T1000 (cell line): ENCODE measurements at regions not wholly inside any gene's neighbourhood (a gene's known extent, or its start where the extent isn't known, plus 50 kb on each side); places are given as distances from the start of the nearest gene placed in this dataset.

ENCODE experiments used
- DNase-seq: peaks from one replicate; lab custom pipeline; 2025; ENCODE audit warnings: mixed read lengths; lab: John Stamatoyannopoulos, UW

GRCh38 chr15:26477044-26477443 lies 295.8 kb downstream of the GABRB3 start:
- DNase-seq = no peak

GRCh38 chr15:26475554-26475953 lies 297.3 kb downstream of the GABRB3 start:
- DNase-seq = no peak

GRCh38 chr15:26472661-26473060 lies 300.2 kb downstream of the GABRB3 start:
- no peak for DNase-seq

DNA sequence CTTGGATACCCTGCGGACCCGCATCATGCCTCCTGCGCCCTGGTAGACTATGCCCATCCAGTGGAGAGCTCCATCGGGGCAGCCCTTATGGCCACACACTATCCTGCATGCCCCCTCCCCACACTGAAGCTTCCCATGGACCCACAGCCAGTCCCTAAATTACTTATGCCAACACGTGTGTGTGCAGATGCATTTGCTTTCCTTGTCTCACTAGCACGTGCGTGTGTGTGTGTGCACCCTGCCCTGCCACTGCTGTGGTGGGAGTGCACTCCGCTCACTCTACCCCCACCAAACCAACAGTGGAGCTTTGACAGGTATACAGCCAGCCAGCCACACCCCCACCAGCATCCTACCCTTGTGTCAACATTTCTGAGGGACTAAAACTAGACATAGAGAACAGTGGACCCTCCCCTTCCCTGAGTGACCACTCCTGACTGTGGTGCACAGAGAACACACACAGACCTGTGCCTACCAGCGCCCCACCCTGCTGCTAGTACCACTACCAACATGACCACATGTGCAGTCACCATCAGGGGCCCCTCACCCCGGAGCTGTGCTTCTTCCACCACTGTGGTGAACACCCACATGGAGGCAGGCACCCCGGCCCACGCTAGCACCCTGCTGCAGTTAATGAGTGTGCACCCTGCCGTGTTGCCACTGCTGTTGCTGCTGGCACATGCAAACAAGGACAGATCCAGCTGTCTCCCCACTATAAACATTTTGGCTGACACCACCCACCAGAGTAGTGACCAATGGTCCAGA lies 310.8 kb downstream of the GABRB3 start:
- no peak for DNase-seq

DNA sequence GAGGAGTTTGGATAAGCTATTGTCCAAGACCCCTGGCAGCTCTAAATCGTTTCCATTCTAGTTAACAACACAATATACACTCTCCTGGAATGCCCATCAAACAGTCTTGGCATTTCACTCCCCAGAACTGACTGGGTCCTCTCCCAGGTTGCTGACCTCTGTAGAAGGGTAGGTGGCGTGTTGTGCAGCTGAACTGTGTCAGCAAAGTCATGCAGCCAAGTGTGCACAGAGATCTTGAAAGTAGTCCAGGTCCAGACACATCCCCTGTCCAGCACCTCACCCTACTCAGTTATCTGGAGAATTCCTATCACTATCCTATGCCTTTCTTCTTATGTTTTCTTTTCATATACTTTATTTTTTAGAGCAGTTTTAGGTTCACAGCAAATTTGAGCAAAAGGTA lies 312.7 kb downstream of the GABRB3 start:
- no peak for DNase-seq

DNA sequence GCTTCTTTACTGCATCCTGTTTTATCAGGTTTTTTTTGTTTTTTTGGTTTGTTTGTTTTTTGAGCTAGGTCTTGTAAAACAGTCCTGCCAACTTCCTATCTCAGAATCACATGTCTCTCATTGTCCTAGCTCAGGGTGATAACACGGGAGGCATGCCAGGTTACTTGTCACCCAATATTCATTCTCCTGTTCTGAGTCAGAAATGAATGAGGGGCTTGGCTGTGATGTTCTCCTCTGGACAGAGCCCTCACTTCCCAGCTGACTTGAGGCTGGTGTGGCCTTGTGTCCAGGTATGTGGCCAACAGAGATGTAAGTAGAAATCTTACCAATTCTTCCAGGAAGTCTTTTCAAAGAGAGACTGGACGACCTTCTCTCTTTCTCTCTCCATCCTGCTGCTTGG lies 317.0 kb downstream of the GABRB3 start:
- DNase-seq = no peak

GRCh38 chr15:26453914-26454313 lies 319.0 kb downstream of the GABRB3 start:
- no peak for DNase-seq

- no peak for DNase-seq
Measured at GRCh38 chr15:26451995-26452394, 320.9 kb downstream of the GABRB3 start.

DNA sequence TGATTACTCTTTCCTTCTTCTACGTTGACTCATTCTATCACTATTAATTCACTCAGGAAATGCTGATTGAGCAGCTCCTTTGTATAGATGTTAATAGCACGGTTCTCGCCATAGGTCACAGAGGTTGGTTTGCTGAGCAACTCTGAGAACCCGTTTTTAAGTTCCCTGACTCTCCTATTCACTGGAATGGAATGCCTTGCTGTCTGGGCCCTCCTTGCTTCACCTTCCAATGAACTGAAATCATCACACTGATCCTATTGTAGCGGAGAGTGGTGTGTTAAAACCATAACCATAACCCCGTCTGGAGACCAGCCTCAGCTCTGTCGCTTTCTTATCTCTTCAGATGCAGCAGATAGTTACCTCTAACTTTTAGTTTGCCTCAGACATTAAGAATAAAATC lies 323.6 kb downstream of the GABRB3 start:
- DNase-seq = no peak

DNA sequence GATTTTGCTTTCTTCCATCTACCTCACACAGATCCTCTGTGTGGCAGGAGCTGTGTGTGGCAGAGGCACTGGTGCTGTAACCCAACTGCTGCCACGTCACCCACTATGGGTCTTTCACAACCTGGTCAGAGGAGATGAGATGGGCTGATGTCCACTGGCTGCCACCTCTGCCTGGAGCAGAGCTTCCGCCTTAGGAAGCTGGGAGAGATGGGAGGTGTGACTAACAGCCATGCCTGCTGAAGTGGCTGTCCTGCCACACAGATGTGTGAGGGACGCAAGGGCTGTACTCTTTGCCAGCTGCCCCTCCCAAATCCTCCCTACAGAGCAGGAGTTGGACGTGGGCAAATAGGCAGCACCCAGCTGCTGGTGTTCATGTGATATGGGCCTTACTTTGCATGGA lies 329.5 kb downstream of the GABRB3 start:
- no peak for DNase-seq

DNA sequence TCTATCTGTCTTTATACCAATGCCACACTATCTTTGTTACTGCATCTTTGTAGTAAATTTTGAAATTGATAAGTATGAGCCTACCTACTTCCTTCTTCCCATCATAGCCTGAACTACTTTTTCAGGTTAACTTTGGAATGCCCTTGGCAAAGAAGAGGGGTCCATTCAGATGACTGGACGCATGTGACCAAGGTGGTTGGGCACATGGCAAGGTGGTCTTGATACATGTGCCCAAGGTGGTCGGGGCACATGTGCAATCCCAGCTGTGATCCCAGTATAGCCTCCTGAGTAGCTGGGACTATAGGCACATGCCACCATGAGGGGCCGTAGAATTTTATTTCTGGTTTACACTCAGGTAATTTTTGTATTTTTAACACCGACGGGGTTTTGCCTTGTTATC lies 330.2 kb downstream of the GABRB3 start:
- no peak for DNase-seq

DNA sequence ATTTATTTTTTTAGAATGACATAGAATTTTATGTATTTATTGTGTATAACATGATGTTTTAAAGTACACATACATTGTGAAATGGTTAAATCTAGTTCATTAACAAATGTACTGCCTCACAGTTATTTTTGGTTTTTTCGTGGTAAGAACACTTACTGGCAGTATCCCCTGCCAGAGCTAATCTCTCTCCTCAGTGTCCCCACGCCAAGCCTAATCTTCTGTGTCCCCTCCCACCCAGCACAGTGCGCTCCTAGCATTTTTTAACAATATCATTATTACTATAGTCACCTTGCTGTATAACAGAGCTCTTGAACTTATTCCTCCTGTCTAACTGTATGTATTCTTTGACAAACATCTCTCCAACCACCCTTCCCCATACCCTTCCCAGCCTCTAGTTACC lies 333.2 kb downstream of the GABRB3 start:
- no peak for DNase-seq

- DNase-seq = no peak
Measured at GRCh38 chr15:26438718-26439117, 334.1 kb downstream of the GABRB3 start.

GRCh38 chr15:26438316-26438715 lies 334.6 kb downstream of the GABRB3 start:
- no peak for DNase-seq

DNA sequence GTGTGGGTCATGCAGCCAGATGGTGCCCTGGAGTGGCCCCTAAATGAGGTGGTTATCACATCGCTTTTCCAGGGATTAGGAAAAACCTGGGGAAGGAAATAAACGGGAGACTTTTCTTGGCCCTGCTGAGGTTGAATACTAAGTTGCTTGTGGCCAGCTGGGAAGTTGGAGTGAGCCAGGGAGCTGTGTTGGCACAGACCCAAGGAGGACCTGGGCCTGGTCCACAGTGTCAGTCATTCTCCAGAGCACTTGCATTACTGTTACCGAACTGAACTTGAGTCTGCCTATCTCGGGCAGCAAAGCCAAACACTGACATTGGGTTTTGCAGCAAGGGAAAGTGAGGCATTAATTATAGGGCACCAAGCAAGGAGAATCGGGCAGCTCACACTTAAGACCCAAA lies 339.0 kb downstream of the GABRB3 start:
- DNase-seq = no peak

GRCh38 chr15:26433060-26433459 lies 339.8 kb downstream of the GABRB3 start:
- no peak for DNase-seq

- DNase-seq = no peak
Measured at GRCh38 chr15:26421065-26421464, 351.8 kb downstream of the GABRB3 start.

GRCh38 chr15:26395624-26396023 lies 377.2 kb downstream of the GABRB3 start:
- no peak for DNase-seq

- DNase-seq = no peak
Measured at GRCh38 chr15:26394801-26395200, 378.1 kb downstream of the GABRB3 start.

DNA sequence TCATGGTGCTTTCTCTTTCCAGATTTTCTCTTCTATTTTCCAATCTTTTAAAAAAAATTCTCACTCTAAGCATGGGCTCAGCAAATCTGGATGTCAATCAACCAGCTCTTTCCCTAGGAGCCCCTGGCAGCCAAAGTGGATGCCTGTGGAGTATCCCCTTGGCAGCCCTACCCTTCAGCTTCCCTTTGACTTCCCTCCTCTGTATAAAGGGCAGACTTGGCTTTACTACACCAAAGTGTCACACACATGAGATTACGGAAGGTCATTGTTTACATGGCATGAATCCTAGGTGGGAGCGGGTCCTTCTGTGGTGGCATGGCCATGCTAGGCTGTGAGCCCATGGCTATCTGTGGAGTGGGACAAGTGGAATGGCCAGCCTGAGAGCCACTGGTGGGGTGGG lies 379.9 kb downstream of the GABRB3 start:
- no peak for DNase-seq

- DNase-seq = no peak
Measured at GRCh38 chr15:26391567-26392194, 381.2 kb downstream of the GABRB3 start.

DNA sequence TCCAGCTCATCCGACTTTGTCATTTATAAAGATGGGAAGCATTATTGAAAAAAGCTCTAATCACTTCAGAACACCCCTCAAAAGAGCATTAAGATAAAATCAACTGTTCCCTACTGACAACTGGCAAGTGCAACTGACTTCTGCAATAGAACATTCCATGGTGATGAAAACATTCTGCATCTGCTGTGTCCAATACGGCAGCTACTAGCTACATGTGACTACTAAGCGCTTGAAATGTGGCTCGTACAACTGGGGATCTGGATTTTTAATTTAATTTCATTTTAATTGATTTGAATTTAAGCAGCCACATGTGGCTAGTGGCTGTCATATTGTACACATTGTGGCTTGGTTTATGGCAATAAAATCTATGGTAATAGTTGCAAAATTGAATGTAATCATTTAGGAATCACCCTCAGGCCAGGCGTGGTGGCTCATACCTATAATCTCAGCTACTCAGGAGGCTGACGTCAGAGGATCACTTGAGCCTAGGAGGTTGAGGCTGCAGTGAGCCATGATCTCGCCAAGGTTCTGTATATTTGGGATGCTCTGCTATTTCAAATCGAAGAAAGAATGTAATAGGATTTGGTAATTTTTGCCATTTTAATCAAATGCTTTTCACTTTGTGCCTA lies 390.3 kb downstream of the GABRB3 start:
- DNase-seq = no peak

GRCh38 chr15:26378304-26378703 lies 394.6 kb downstream of the GABRB3 start:
- DNase-seq = no peak
